CD4-positive, alpha-beta memory T cell (primary cell): ENCODE measurements at regions not wholly inside any gene's neighbourhood (a gene's known extent, or its start where the extent isn't known, plus 50 kb on each side); places are given as distances from the start of the nearest gene placed in this dataset.

Experiments
- CTCF ChIA-PET: fragments of 350-600 bp; sonication (Branson Sonifier 250); formaldehyde crosslinking; loops from one replicate; lab custom pipeline; 2021; ENCODE audit warnings: inconsistent platforms; ENCODE audit not compliant: partially characterized antibody; lab: Charles Lee
- POLR2A ChIA-PET: fragments of 350-600 bp; sonication (Branson Sonifier 250); formaldehyde crosslinking; loops from one replicate; lab custom pipeline; 2021; ENCODE audit not compliant: partially characterized antibody; lab: Charles Lee
- DNase-seq, 5 donors: peaks; one replicate each; pipeline versions ENCODE4 v3.0.0 to v3.0.0-alpha.2; 2020 to 2022; ENCODE audit warnings: mixed read lengths in 1 of 5
- H3K27ac ChIP-seq: one replicate; pipeline ENCODE4 v1.7.0; 2013; ENCODE audit warnings: low read depth, low read length
- H3K27me3 ChIP-seq: 2 replicates; pipeline ENCODE4 v1.7.0; 2013; ENCODE audit warnings: mild to moderate bottlenecking, low read length, moderate library complexity; ENCODE audit not compliant: insufficient read depth
- H3K36me3 ChIP-seq: 2 replicates; pipeline ENCODE4 v1.7.0; 2013; ENCODE audit warnings: mild to moderate bottlenecking, low read length, moderate library complexity; ENCODE audit not compliant: insufficient read depth
- H3K4me1 ChIP-seq: 2 replicates; pipeline ENCODE4 v1.7.0; 2013; ENCODE audit warnings: mild to moderate bottlenecking, low read length, moderate library complexity; ENCODE audit not compliant: insufficient read depth
- H3K4me3 ChIP-seq, 2 donors: one replicate each; pipeline ENCODE4 v1.7.0; 2013; ENCODE audit warnings: low read length in 2 of 2, mild to moderate bottlenecking in 1 of 2
- H3K9me3 ChIP-seq, 2 donors: one replicate each; pipeline ENCODE4 v1.7.0; 2013; ENCODE audit warnings: low read length in 2 of 2, control low read depth in 1 of 2; ENCODE audit not compliant: control insufficient read depth in 1 of 2
- H3K27ac Mint-ChIP-seq, 7 donors: one replicate each; pipeline ENCODE4 v1.8.0; 2020 to 2021; ENCODE audit warnings: mixed read lengths in 7 of 7, mild to moderate bottlenecking in 6 of 7, inconsistent platforms in 3 of 7, moderate library complexity in 3 of 7
- H3K27me3 Mint-ChIP-seq, 2 donors: one replicate each; pipeline ENCODE4 v1.8.0; 2020 to 2021; ENCODE audit warnings: mixed read lengths in 2 of 2
- H3K36me3 Mint-ChIP-seq, 2 donors: one replicate each; pipeline ENCODE4 v1.8.0; 2020 to 2021; ENCODE audit warnings: mixed read lengths in 2 of 2, inconsistent platforms in 1 of 2, mild to moderate bottlenecking in 1 of 2
- H3K4me1 Mint-ChIP-seq, 4 donors: one replicate each; pipeline ENCODE4 v1.8.0; 2020 to 2021; ENCODE audit warnings: mixed read lengths in 4 of 4, mild to moderate bottlenecking in 1 of 4
- H3K4me3 Mint-ChIP-seq, 8 donors: one replicate each; pipeline ENCODE4 v1.8.0; 2020 to 2021; ENCODE audit warnings: mixed read lengths in 8 of 8, mild to moderate bottlenecking in 7 of 8, moderate library complexity in 6 of 8, inconsistent platforms in 3 of 8
- H3K9me3 Mint-ChIP-seq, 8 donors: one replicate each; pipeline ENCODE4 v1.8.0; 2020 to 2021; ENCODE audit warnings: mixed read lengths in 8 of 8, mild to moderate bottlenecking in 5 of 8, inconsistent platforms in 3 of 8, moderate library complexity in 1 of 8
- intact Hi-C: fragments of 100-400 bp; cut with micrococcal nuclease; formaldehyde crosslinking; loops from one replicate; pipeline ENCODE4 v1.15.1; 2023

DNA sequence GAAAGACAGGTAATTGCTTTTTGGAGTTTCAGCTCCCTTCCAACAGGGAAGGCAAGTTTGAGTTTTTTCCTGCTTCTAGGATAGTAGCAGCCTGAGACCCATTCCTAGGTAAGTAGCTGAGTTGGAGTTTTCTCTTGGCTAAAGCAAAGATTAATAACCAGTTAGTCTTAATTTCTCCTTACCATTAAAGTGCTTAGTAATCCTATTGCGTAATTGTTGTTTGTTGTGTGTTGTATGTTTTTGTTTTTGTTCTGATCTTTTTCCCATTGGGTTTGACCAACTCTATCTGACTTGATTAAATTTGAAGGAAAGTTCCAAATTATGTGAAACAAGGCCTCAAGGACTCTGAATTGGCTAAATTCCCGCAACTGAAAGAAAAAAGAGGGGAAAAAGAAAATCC lies 83.5 kb downstream of the TBX22 start:
- H3K4me1 Mint-ChIP-seq, result no peaks in the 10 kb centered on the region
- ChIA-PET CTCF (no interaction called here), POLR2A (no interaction called here)
- no peak for DNase-seq
- intact Hi-C loops, result no loop called here
- no peaks in the 10 kb centered on the region for H3K36me3 ChIP-seq
- no peak overlapping the region for H3K27ac ChIP-seq
- no peak overlapping the region for H3K27ac Mint-ChIP-seq
- no peak overlapping the region for H3K4me3 Mint-ChIP-seq
- no peaks in the 10 kb centered on the region for H3K27me3 Mint-ChIP-seq
- no peaks in the 10 kb centered on the region for H3K9me3 ChIP-seq
- H3K27me3 ChIP-seq, result no peaks in the 10 kb centered on the region
- H3K4me1 ChIP-seq, result no peaks in the 10 kb centered on the region
- H3K9me3 Mint-ChIP-seq, result peaks cover 0 to 6% (median 0%) of the 10 kb centered on the region in 8 donors
- H3K4me3 ChIP-seq, result no peak overlapping the region
- no peaks in the 10 kb centered on the region for H3K36me3 Mint-ChIP-seq

DNA sequence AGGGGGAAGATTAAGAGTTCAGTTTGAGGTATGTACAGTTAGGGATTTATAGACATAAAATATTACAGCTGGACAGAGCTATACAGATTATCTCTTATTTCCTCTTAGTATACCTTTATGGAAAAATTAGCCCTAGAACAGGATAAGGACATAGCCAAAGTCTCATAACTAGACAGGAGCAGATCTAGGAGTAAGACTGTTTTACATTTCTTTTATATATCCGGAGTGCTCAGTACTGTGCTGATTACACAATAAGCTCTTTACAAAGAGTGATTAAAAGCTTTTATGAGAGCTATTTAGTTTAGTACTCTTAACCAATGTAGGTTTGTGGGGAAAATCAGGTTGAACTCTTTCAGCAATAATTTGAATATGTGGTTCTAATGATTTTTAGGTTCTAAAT lies 105.8 kb downstream of the TBX22 start:
- H3K27ac Mint-ChIP-seq, result no peak overlapping the region
- CTCF ChIA-PET, result no interaction called here
- no peaks in the 10 kb centered on the region for H3K27me3 Mint-ChIP-seq
- no peaks in the 10 kb centered on the region for H3K36me3 ChIP-seq
- no peaks in the 10 kb centered on the region for H3K4me1 ChIP-seq
- H3K9me3 Mint-ChIP-seq, result no peaks in the 10 kb centered on the region
- DNase-seq, result no peak
- H3K4me1 Mint-ChIP-seq, result no peaks in the 10 kb centered on the region
- H3K27me3 ChIP-seq, result no peaks in the 10 kb centered on the region
- no peaks in the 10 kb centered on the region for H3K9me3 ChIP-seq
- no peak overlapping the region for H3K4me3 ChIP-seq
- no peak overlapping the region for H3K27ac ChIP-seq
- intact Hi-C loops, result no loop called here
- no peaks in the 10 kb centered on the region for H3K36me3 Mint-ChIP-seq
- H3K4me3 Mint-ChIP-seq, result no peak overlapping the region
- POLR2A ChIA-PET, result no interaction called here

DNA sequence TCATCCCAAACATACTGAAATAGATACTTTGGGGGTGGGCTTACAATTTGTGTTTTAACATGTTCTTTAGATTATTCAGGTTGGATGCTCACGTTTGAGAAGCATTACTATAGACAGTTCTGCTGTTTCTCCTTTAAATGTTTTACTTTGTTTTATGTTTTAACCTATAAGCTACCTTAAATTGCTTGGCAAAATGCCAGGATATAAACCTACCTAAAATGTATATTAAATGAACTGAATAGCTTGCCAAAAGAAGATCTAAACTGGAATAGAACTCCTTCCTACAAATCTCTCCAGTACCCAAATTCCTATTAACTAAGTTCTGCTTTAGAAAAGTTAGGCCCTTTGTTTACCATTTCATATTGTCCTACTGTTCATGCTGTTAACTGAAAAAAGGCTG lies 124.4 kb downstream of the TBX22 start:
- Histone ChIP-seq H3K36me3 (no peaks in the 10 kb centered on the region), H3K4me1 (no peaks in the 10 kb centered on the region), H3K9me3 (no peaks in the 10 kb centered on the region), H3K4me3 (no peak overlapping the region), H3K27me3 (no peaks in the 10 kb centered on the region), H3K27ac (no peak overlapping the region)
- Mint-ChIP-seq H3K27me3 (no peaks in the 10 kb centered on the region), H3K9me3 (peaks cover 0 to 2% (median 0%) of the 10 kb centered on the region in 8 donors), H3K27ac (no peak overlapping the region), H3K4me3 (no peak overlapping the region), H3K4me1 (no peaks in the 10 kb centered on the region), H3K36me3 (no peaks in the 10 kb centered on the region)
- no peak for DNase-seq
- ChIA-PET POLR2A (no interaction called here), CTCF (no interaction called here)
- intact Hi-C loops, result no loop called here

DNA sequence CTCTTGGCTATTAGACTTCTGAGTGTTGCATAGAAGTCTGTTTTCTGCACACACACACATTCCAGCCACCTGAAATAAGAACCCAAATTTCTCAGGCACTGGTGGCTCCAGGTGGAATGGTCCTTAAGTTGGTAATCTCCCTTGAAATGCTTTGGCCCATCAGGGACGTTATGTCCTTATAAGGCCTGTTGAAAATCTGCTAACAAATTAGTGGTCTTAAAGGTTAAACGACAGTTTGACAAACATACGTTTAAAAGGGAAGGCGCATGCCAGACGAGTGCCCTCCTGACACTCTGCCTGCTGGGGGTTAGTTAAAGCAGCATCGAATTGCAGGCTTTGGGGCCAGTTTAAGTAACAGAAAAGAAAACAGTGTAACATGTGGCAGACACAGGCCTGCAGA lies 125.0 kb downstream of the TBX22 start:
- Mint-ChIP-seq H3K9me3 (peaks cover 0 to 2% (median 0%) of the 10 kb centered on the region in 8 donors), H3K4me1 (no peaks in the 10 kb centered on the region), H3K27me3 (no peaks in the 10 kb centered on the region), H3K4me3 (no peak overlapping the region), H3K27ac (no peak overlapping the region), H3K36me3 (no peaks in the 10 kb centered on the region)
- intact Hi-C loops, result no loop called here
- ChIA-PET POLR2A (no interaction called here), CTCF (no interaction called here)
- no peaks in the 10 kb centered on the region for H3K9me3 ChIP-seq
- no peaks in the 10 kb centered on the region for H3K4me1 ChIP-seq
- H3K36me3 ChIP-seq, result no peaks in the 10 kb centered on the region
- no peak for DNase-seq
- no peaks in the 10 kb centered on the region for H3K27me3 ChIP-seq
- no peak overlapping the region for H3K4me3 ChIP-seq
- no peak overlapping the region for H3K27ac ChIP-seq

DNA sequence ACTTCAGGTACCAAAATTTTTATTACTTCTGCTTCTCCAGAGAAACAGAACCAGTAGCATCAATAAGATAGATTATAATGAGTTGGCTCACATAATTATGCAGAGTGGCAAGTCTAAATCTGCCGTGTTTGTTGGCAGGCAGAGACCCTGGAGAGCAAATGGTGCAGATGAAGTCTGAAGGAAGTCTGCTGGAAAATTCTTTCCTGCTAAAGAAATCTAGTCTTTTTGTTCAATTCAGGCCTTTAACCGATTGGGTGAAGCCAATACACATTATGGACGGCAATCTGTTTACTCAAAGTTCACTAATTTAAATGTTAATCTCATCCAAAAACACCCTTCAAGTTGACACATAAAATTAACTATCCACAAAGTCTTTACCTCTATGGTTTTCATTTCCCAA lies 156.0 kb downstream of the TBX22 start:
- H3K9me3 Mint-ChIP-seq, result peaks cover 0 to 1% (median 0%) of the 10 kb centered on the region in 8 donors
- no peaks in the 10 kb centered on the region for H3K27me3 Mint-ChIP-seq
- Histone ChIP-seq H3K27me3 (no peaks in the 10 kb centered on the region), H3K4me3 (no peak overlapping the region), H3K36me3 (no peaks in the 10 kb centered on the region), H3K4me1 (no peaks in the 10 kb centered on the region), H3K27ac (no peak overlapping the region), H3K9me3 (no peaks in the 10 kb centered on the region)
- H3K36me3 Mint-ChIP-seq, result no peaks in the 10 kb centered on the region
- CTCF ChIA-PET, result no interaction called here
- H3K27ac Mint-ChIP-seq, result no peak overlapping the region
- intact Hi-C loops, result no loop called here
- H3K4me1 Mint-ChIP-seq, result no peaks in the 10 kb centered on the region
- DNase-seq, result no peak
- POLR2A ChIA-PET, result no interaction called here
- no peak overlapping the region for H3K4me3 Mint-ChIP-seq

DNA sequence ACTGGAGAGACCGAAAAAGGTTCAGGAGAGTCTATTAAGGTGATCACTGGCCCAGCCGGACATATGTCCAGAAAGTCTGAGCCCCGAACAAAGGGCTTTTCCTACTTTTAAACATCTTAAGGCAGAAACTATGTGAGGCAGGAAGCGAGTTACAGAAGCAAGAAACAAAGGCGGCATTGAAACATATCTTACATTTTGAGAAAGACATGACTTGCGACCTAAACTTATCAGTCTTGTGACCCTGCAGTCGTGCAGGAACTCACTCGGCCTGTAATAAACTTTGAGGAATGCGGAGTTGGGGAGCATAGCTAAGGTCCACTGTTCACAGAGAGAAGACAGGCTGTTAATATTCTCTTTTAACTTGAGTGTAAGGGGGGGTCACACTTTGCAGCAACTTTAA lies 158.7 kb downstream of the TBX22 start:
- ChIA-PET POLR2A (no interaction called here), CTCF (no interaction called here)
- Histone ChIP-seq H3K4me1 (no peaks in the 10 kb centered on the region), H3K27me3 (no peaks in the 10 kb centered on the region), H3K27ac (no peak overlapping the region), H3K9me3 (no peaks in the 10 kb centered on the region), H3K36me3 (no peaks in the 10 kb centered on the region), H3K4me3 (no peak overlapping the region)
- Mint-ChIP-seq H3K4me1 (no peaks in the 10 kb centered on the region), H3K27me3 (no peaks in the 10 kb centered on the region), H3K9me3 (no peaks in the 10 kb centered on the region), H3K4me3 (no peak overlapping the region), H3K36me3 (no peaks in the 10 kb centered on the region), H3K27ac (no peak overlapping the region)
- intact Hi-C loops, result no loop called here
- DNase-seq, result no peak

DNA sequence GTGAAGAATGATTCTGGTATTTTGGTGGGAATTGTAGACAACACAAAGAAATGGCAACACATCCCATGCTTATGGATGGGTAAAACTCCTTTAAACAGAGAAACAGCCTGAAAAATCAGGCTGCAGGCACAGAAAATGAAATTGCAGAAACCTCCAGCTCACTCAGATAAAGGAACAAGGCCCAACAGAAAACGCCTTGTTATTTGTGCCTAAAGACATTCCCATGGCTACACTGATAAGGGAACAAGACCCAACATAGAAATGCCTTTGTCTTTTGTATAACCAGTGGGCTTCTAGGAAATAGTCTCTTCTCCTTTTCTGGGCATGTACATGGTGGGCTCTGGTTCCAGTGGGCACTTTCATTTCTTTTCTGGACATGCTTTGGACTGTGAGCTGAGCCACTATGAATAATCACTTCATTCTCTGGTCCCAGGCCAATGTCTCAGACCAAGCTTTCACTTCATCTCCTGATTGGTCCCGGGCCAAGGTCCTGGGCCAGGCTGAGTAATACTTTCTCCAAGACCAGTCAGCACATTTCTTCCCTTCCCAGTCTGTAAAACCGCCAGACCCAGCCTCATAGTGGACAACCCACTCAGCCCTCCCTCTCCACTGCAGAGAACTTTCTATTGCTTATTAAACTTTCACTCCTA lies 160.5 kb downstream of the TBX22 start:
- H3K36me3 ChIP-seq, result no peaks in the 10 kb centered on the region
- no peak overlapping the region for H3K27ac ChIP-seq
- no peaks in the 10 kb centered on the region for H3K9me3 Mint-ChIP-seq
- intact Hi-C loops, result no loop called here
- ChIA-PET CTCF (no interaction called here), POLR2A (no interaction called here)
- DNase-seq, result no peak
- no peaks in the 10 kb centered on the region for H3K9me3 ChIP-seq
- no peaks in the 10 kb centered on the region for H3K27me3 Mint-ChIP-seq
- no peak overlapping the region for H3K4me3 Mint-ChIP-seq
- no peaks in the 10 kb centered on the region for H3K27me3 ChIP-seq
- no peaks in the 10 kb centered on the region for H3K4me1 Mint-ChIP-seq
- H3K4me3 ChIP-seq, result no peak overlapping the region
- no peak overlapping the region for H3K27ac Mint-ChIP-seq
- no peaks in the 10 kb centered on the region for H3K4me1 ChIP-seq
- H3K36me3 Mint-ChIP-seq, result no peaks in the 10 kb centered on the region

DNA sequence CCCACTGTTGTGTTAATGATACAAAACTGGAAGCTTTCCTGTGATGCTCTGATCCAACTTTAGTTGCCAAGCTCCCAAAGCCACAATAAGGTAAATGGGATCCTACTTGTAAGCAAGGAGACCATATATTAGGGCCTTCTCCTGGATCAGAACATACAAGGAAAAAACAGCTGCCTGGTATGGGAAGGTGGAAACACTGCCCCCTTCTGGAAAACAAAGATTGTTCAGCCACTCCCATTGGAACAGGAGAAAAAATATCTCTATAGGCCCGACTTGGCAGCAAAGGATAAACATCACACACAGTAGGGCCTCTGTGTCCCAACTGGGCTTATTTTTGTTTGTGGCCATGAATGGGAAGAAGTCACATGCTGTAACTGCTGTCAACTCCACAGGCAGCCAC lies 166.5 kb downstream of the TBX22 start:
- no peaks in the 10 kb centered on the region for H3K9me3 ChIP-seq
- H3K27ac ChIP-seq, result no peak overlapping the region
- CTCF ChIA-PET, result no interaction called here
- Mint-ChIP-seq H3K4me1 (no peaks in the 10 kb centered on the region), H3K36me3 (no peaks in the 10 kb centered on the region), H3K27ac (no peak overlapping the region), H3K9me3 (no peaks in the 10 kb centered on the region), H3K4me3 (no peak overlapping the region), H3K27me3 (no peaks in the 10 kb centered on the region)
- H3K36me3 ChIP-seq, result no peaks in the 10 kb centered on the region
- no peak overlapping the region for H3K4me3 ChIP-seq
- H3K4me1 ChIP-seq, result no peaks in the 10 kb centered on the region
- intact Hi-C loops, result no loop called here
- no peaks in the 10 kb centered on the region for H3K27me3 ChIP-seq
- POLR2A ChIA-PET, result no interaction called here
- DNase-seq, result no peak
